Upper lobe of left lung (tissue), 6 donors: ENCODE measurements at regions not wholly inside any gene's neighbourhood (a gene's known extent, or its start where the extent isn't known, plus 50 kb on each side); places are given as distances from the start of the nearest gene placed in this dataset.
"Not testable (repeated sequence)": the region's sequence is repeated elsewhere in the genome, so short reads cannot be mapped to it uniquely, and the experiment has no call there.

Experiments
- ATAC-seq, 2 donors: fragments of 200-7000 bp; cut with Tn5 transposase; one replicate each; pipeline ENCODE4 v1.9.1; 2022; ENCODE audit warnings: mild to moderate bottlenecking in 2 of 2, moderate library complexity in 2 of 2; ENCODE audit not compliant: low FRiP score in 2 of 2
- DNase-seq, 2 donors: peaks; one replicate each; pipeline ENCODE4 v3.0.0-alpha.2; 2019 to 2020
- H3K27ac ChIP-seq, 4 donors: fragments of 200-600 bp; sonication (generic); one replicate each; pipeline ENCODE4 v1.5.1; 2016 to 2019
- H3K27me3 ChIP-seq, 4 donors: fragments of 200-600 bp; sonication (generic); one replicate each; pipeline ENCODE4 v1.5.1; 2017 to 2019
- H3K36me3 ChIP-seq, 4 donors: fragments of 200-600 bp; sonication (generic); one replicate each; pipeline ENCODE4 v1.5.1; 2016 to 2019
- H3K4me1 ChIP-seq, 4 donors: fragments of 200-600 bp; sonication (generic); one replicate each; pipeline ENCODE4 v1.5.1; 2018 to 2019
- H3K4me3 ChIP-seq, 4 donors: fragments of 200-600 bp; sonication (generic); one replicate each; pipeline ENCODE4 v1.5.1; 2017 to 2019; ENCODE audit warnings: mild to moderate bottlenecking in 2 of 4, moderate library complexity in 1 of 4
- H3K9me3 ChIP-seq, 4 donors: fragments of 200-600 bp; sonication (generic); one replicate each; pipeline ENCODE4 v1.5.1; 2018 to 2019
- EP300 ChIP-seq, 4 donors: sonication (generic); formaldehyde crosslinking; IDR thresholded peaks; one replicate each; pipeline ENCODE4 v1.5.1; 2017; ENCODE audit warnings: antibody characterized with exemption in 4 of 4, control low read depth in 2 of 4
- POLR2A ChIP-seq, 4 donors: fragments of 450-650 bp; IDR thresholded peaks; one replicate each; pipeline ENCODE4 v1.5.1; 2016 to 2017; ENCODE audit warnings: antibody characterized with exemption in 4 of 4, mild to moderate bottlenecking in 2 of 4
- POLR2AphosphoS5 ChIP-seq, 2 donors: sonication (generic); formaldehyde crosslinking; IDR thresholded peaks; one replicate each; pipeline ENCODE4 v1.5.1; 2017; ENCODE audit warnings: antibody characterized with exemption in 2 of 2
- WGBS, 2 donors: methylation state at CpG; one replicate each; pipeline ENCODE4 v1.1.5; 2017 to 2018; 5-methylcytosine and 5-hydroxymethylcytosine counted together
- TF ChIP-seq, protein P1 (sequence below), 6 experiments: fragments of 450-650 bp in 4 of 6; fragments of 200-600 bp in 2 of 6; sonication (generic) in 2 of 6; IDR thresholded peaks; one replicate each; pipeline ENCODE4 v1.5.1; 2016 to 2019; ENCODE audit warnings: antibody characterized with exemption in 6 of 6
- donor health status: DM: no; HTN: no; CAD: no; lungs with moderate emphysema.
- donor health status: DM: no; HTN: yes; CAD: no; lungs with severe emphysema.

DNA sequence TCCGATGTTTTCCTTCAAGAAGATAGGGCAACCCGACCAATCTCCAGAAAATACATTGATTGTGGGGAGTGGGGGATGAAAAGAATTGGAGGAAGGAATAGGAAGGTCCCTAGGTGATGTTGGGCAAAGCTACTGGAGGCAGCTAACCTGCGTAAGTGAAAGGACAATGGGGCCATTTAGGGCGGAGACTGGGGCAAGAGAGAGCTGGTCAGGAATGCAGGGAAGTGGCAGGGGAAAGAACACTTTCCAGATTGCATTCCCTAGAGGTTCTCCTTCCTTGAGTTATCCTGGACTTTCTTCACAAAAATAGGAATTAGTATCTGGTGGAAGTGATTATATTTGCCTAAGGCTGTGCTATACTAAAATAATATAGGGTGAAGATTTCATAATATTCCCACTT lies 151.8 kb upstream of the HMGA2 start:
- Histone ChIP-seq H3K4me3 (no peak overlapping the region), H3K27ac (no peak overlapping the region), H3K27me3 (no peaks in the 10 kb centered on the region), H3K9me3 (no peaks in the 10 kb centered on the region), H3K36me3 (no peaks in the 10 kb centered on the region), H3K4me1 (no peaks in the 10 kb centered on the region)
- no peak for DNase-seq
- ATAC-seq = no peak
- TF ChIP-seq, protein P1, sequence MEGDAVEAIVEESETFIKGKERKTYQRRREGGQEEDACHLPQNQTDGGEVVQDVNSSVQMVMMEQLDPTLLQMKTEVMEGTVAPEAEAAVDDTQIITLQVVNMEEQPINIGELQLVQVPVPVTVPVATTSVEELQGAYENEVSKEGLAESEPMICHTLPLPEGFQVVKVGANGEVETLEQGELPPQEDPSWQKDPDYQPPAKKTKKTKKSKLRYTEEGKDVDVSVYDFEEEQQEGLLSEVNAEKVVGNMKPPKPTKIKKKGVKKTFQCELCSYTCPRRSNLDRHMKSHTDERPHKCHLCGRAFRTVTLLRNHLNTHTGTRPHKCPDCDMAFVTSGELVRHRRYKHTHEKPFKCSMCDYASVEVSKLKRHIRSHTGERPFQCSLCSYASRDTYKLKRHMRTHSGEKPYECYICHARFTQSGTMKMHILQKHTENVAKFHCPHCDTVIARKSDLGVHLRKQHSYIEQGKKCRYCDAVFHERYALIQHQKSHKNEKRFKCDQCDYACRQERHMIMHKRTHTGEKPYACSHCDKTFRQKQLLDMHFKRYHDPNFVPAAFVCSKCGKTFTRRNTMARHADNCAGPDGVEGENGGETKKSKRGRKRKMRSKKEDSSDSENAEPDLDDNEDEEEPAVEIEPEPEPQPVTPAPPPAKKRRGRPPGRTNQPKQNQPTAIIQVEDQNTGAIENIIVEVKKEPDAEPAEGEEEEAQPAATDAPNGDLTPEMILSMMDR (IDR thresholded peaks at IDR 0.05) = no peak
- TF ChIP-seq POLR2A (IDR thresholded peaks at IDR 0.05) = no peak
- TF ChIP-seq POLR2AphosphoS5 (IDR thresholded peaks at IDR 0.05) = no peak
- TF ChIP-seq EP300 (IDR thresholded peaks at IDR 0.05) = no peak
- WGBS, 2 donors = 86 to 89% methylated on average over 4 of the region's 4 CpGs

GRCh38 chr12:65673156-65673690 lies 151.1 kb upstream of the HMGA2 start:
- Histone ChIP-seq H3K27ac (no peak overlapping the region), H3K9me3 (no peaks in the 10 kb centered on the region), H3K27me3 (no peaks in the 10 kb centered on the region), H3K4me1 (no peaks in the 10 kb centered on the region), H3K36me3 (no peaks in the 10 kb centered on the region), H3K4me3 (no peak overlapping the region)
- TF ChIP-seq, protein P1 (IDR thresholded peaks at IDR 0.05) = no peak
- DNase-seq (no peak), ATAC-seq (no peak)

DNA sequence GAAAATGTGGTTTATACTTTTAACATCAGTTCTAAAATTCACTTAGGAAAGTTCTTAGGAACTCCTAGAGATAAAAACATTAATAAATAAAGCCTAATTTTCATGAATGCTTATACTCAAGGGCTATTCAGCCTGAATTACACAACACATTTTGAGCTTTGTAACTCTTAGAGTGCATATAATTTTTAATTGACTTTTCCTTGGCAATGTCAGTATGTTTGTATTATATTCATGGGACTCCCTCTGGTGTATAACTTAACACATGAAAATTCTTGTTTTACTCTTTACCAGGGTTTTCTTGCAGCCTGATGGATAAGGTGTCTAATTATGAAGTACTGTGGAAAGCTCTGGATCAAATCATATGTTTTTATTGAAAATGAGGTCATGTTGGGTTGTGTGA lies 150.6 kb upstream of the HMGA2 start:
- Histone ChIP-seq H3K9me3 (no peaks in the 10 kb centered on the region), H3K36me3 (no peaks in the 10 kb centered on the region), H3K27me3 (no peaks in the 10 kb centered on the region), H3K4me1 (no peaks in the 10 kb centered on the region), H3K4me3 (no peak overlapping the region), H3K27ac (no peak overlapping the region)
- ATAC-seq (peak in 1 of 2 donors; percentile 34), DNase-seq (no peak)
- TF ChIP-seq, protein P1 (IDR thresholded peaks at IDR 0.05) = peak in 1 of 6 experiments; percentile 9
- no peak for TF ChIP-seq POLR2AphosphoS5 (IDR thresholded peaks at IDR 0.05)

- WGBS, 2 donors = 19 to 34% methylated on average over 1 of the region's 1 CpG
Measured at GRCh38 chr12:65675141-65675621, 149.1 kb upstream of the HMGA2 start.

GRCh38 chr12:65678172-65678571 lies 146.1 kb upstream of the HMGA2 start:
- H3K27me3 ChIP-seq, H3K4me1 ChIP-seq, H3K27ac ChIP-seq, ATAC-seq, H3K4me3 ChIP-seq, DNase-seq, H3K9me3 ChIP-seq, H3K36me3 ChIP-seq: not testable (repeated sequence)
- WGBS, 2 donors = 92 to 94% methylated on average over 4 of the region's 4 CpGs

More at GRCh38 chr12:65675141-65675621, 149.1 kb upstream of the HMGA2 start:
- TF ChIP-seq, protein P1 (IDR thresholded peaks at IDR 0.05) = no peak
- no peak for TF ChIP-seq POLR2AphosphoS5 (IDR thresholded peaks at IDR 0.05)
- TF ChIP-seq EP300 (IDR thresholded peaks at IDR 0.05) = no peak
- TF ChIP-seq POLR2A (IDR thresholded peaks at IDR 0.05) = no peak
- H3K27ac ChIP-seq = no peak overlapping the region
- ATAC-seq = no peak
- no peaks in the 10 kb centered on the region for H3K36me3 ChIP-seq
- H3K4me3 ChIP-seq = no peak overlapping the region
- no peaks in the 10 kb centered on the region for H3K9me3 ChIP-seq
- H3K4me1 ChIP-seq = no peaks in the 10 kb centered on the region
- no peak for DNase-seq
- no peaks in the 10 kb centered on the region for H3K27me3 ChIP-seq
